ENCODE measurements at regions not wholly inside any gene's neighbourhood (a gene's known extent, or its start where the extent isn't known, plus 50 kb on each side); places are given as distances from the start of the nearest gene placed in this dataset.

DNA sequence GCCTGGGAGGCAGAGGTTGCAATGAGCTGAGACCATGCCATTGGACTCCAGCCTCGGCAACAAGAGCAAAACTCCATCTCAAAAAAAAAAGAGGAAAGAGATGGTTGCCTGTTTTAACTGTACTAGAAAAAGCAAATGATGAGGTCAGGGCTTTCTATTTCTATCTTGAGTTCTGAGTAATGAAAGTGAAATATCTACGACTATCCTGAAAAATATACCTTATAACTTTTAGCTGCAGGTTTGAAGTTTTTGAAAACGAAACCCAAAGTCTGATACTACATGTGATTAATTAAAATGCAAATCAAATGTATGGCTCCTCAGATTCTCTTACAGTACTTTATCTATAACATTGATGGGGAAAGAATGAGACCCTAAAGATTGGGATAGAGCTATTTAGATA lies 636.2 kb upstream of the LRRN3 start:
- FAIRE-seq (no peak), ATAC-seq (no peak), DNase-seq (ENCODE audit: low spot score) (no peak)
- in situ Hi-C loops (cut with HindIII; ENCODE audit: extremely low pct_ligation_motif_present, low pct_unique_long_range_greater_than_20kb), result no loop called here
- BruUV-seq (replicated peaks), result no TSS peak
- intact Hi-C loops (cut with micrococcal nuclease; ENCODE audit: unreplicated experiment), result no loop called here
- no peaks in the 10 kb centered on the region for H3K36me3 ChIP-seq (replicated peaks in 1 of 2; ENCODE audit: control insufficient read depth in 1 of 2, insufficient read depth in 2 of 2, low read length in 2 of 2)
- no peak overlapping the region for H3K4me2 ChIP-seq (ENCODE audit: low read depth, low read length)
- H3K27ac ChIP-seq (ENCODE audit: extremely low read length, insufficient read depth, low read length), result no peak overlapping the region
- no peaks in the 10 kb centered on the region for H3K9me3 ChIP-seq (ENCODE audit: low read length)
- ChIA-PET CTCF (ENCODE audit: low intra/inter-chr PET ratio, low total read pairs) (no interaction called here), POLR2A (no interaction called here)
- TF ChIP-seq ZBTB3 (CRISPR knock-in tag; IDR thresholded peaks at IDR 0.05; ENCODE audit: borderline replicate concordance, low read depth), result no peak
- TF ChIP-seq, protein P1, sequence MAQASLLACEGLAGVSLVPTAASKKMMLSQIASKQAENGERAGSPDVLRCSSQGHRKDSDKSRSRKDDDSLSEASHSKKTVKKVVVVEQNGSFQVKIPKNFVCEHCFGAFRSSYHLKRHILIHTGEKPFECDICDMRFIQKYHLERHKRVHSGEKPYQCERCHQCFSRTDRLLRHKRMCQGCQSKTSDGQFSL (CRISPR knock-in tag; IDR thresholded peaks at IDR 0.05), result no peak
- TF ChIP-seq, protein P2, sequence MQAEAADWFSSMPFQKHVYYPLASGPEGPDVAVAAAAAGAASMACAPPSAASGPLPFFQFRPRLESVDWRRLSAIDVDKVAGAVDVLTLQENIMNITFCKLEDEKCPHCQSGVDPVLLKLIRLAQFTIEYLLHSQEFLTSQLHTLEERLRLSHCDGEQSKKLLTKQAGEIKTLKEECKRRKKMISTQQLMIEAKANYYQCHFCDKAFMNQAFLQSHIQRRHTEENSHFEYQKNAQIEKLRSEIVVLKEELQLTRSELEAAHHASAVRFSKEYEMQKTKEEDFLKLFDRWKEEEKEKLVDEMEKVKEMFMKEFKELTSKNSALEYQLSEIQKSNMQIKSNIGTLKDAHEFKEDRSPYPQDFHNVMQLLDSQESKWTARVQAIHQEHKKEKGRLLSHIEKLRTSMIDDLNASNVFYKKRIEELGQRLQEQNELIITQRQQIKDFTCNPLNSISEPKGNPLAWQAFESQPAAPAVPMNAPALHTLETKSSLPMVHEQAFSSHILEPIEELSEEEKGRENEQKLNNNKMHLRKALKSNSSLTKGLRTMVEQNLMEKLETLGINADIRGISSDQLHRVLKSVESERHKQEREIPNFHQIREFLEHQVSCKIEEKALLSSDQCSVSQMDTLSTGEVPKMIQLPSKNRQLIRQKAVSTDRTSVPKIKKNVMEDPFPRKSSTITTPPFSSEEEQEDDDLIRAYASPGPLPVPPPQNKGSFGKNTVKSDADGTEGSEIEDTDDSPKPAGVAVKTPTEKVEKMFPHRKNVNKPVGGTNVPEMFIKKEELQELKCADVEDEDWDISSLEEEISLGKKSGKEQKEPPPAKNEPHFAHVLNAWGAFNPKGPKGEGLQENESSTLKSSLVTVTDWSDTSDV (CRISPR knock-in tag; IDR thresholded peaks at IDR 0.05), result no peak
- TF ChIP-seq PHF8 (CRISPR knock-in tag; IDR thresholded peaks at IDR 0.05), result no peak
- TF ChIP-seq MYNN (CRISPR knock-in tag; IDR thresholded peaks at IDR 0.05; ENCODE audit: low read depth), result no peak
- no peak for TF ChIP-seq ZNF333 (CRISPR knock-in tag; IDR thresholded peaks at IDR 0.05; ENCODE audit: borderline replicate concordance)
- TF ChIP-seq ZBTB1 (CRISPR knock-in tag; IDR thresholded peaks at IDR 0.05; ENCODE audit: borderline replicate concordance), result no peak
- TF ChIP-seq RBM39 (IDR thresholded peaks at IDR 0.05; ENCODE audit: low read depth, low read length, poor library complexity, severe bottlenecking), result no peak
- H2AFZ ChIP-seq (ENCODE audit: low read length), result no peak overlapping the region
- no peak overlapping the region for H3K4me3 ChIP-seq (replicated peaks in 1 of 3; ENCODE audit: insufficient read depth in 1 of 3, low read depth in 2 of 3, low read length in 3 of 3)
- 8% methylated on average over 3 of the region's 3 CpGs for WGBS (ENCODE audit: low lambda C conversion rate)
- no peaks in the 10 kb centered on the region for H3K4me1 ChIP-seq (ENCODE audit: insufficient read depth, low read length)
- no peaks in the 10 kb centered on the region for H3K27me3 ChIP-seq (ENCODE audit: control insufficient read depth in 1 of 2, insufficient read depth in 2 of 2, low read length in 2 of 2)
- no peaks in the 10 kb centered on the region for H3K79me2 ChIP-seq (ENCODE audit: insufficient read depth, low read length)
- H4K20me1 ChIP-seq (ENCODE audit: insufficient read depth, low read length), result no peaks in the 10 kb centered on the region
- no peak overlapping the region for H3K9ac ChIP-seq (ENCODE audit: insufficient read depth, low read depth, low read length)
